ENCODE measurements at regions not wholly inside any gene's neighbourhood (a gene's known extent, or its start where the extent isn't known, plus 50 kb on each side); places are given as distances from the start of the nearest gene placed in this dataset.

DNA sequence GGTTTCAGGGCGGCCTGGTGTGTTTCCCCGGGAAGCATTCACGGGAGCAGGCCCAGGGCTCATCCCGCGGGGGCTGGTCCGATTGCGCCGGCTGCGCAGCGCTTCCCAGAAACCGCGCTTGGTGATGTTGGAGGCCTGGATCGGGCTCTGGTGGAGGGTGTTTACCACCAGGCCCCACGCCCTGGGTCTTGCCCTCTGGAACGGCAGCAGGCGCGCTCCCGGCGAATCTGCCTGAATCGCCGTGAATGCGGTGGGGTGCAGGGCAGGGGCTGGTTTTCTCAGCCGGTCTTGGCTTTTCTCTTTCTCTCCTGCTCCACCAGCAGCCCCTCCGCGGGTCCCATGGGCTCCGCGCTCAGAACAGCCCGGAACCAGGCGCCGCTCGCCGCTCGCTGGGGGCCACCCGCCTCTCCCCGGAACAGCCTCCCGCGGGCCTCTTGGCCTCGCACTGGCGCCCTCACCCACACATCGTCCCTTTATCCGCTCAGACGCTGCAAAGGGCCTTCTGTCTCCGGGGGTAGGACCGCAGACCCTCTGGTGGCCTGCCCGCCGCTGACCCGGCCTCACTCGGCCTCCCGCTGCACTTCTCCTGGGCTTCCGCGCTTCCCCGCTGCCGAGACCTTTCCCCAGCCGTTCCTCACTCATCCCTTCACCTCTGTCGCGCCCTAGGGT, 69.4 kb upstream of the GJB6 start:
- ChIA-PET POLR2A (no interaction called here), CTCF (no interaction called here)
- Mint-ChIP-seq H3K36me3 (ENCODE audit: low read depth) (no peaks in the 10 kb centered on the region), H3K4me3 (no peak overlapping the region), H3K4me1 (ENCODE audit: low read depth) (no peaks in the 10 kb centered on the region), H3K27me3 (peaks cover 55% of the 10 kb centered on the region), H3K27ac (no peak overlapping the region), H3K9me3 (peaks cover 3% of the 10 kb centered on the region)
- intact Hi-C loops (cut with DNase I, micrococcal nuclease) = loop anchor here in 1 of 2 experiments (2.0 kb wide), 1 partner anchor 19 kb away; no protein-coding TSS in a partner anchor
- TF ChIP-seq, protein P1, sequence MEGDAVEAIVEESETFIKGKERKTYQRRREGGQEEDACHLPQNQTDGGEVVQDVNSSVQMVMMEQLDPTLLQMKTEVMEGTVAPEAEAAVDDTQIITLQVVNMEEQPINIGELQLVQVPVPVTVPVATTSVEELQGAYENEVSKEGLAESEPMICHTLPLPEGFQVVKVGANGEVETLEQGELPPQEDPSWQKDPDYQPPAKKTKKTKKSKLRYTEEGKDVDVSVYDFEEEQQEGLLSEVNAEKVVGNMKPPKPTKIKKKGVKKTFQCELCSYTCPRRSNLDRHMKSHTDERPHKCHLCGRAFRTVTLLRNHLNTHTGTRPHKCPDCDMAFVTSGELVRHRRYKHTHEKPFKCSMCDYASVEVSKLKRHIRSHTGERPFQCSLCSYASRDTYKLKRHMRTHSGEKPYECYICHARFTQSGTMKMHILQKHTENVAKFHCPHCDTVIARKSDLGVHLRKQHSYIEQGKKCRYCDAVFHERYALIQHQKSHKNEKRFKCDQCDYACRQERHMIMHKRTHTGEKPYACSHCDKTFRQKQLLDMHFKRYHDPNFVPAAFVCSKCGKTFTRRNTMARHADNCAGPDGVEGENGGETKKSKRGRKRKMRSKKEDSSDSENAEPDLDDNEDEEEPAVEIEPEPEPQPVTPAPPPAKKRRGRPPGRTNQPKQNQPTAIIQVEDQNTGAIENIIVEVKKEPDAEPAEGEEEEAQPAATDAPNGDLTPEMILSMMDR (IDR thresholded peaks at IDR 0.05) = no peak
- Histone ChIP-seq H3K9me3 (ENCODE audit: control insufficient read depth in 1 of 2, insufficient read depth in 1 of 2, low read length in 2 of 2) (peaks cover 0 to 14% of the 10 kb centered on the region in 2 experiments), H3K36me3 (ENCODE audit: insufficient read depth, low read length) (no peaks in the 10 kb centered on the region), H3K4me3 (ENCODE audit: low read length) (peak overlapping the region; percentile 14), H3K4me1 (ENCODE audit: insufficient read depth, low read length) (peaks cover 5% of the 10 kb centered on the region), H3K27ac (ENCODE audit: low read depth in 1 of 2, low read length in 2 of 2) (no peak overlapping the region), H3K27me3 (ENCODE audit: control insufficient read depth in 1 of 2, insufficient read depth in 2 of 2, low read length in 2 of 2) (peaks cover 19 to 21% of the 10 kb centered on the region in 2 experiments)
- no peak for DNase-seq
- no peak for ATAC-seq (ENCODE audit: poor library complexity)

DNA sequence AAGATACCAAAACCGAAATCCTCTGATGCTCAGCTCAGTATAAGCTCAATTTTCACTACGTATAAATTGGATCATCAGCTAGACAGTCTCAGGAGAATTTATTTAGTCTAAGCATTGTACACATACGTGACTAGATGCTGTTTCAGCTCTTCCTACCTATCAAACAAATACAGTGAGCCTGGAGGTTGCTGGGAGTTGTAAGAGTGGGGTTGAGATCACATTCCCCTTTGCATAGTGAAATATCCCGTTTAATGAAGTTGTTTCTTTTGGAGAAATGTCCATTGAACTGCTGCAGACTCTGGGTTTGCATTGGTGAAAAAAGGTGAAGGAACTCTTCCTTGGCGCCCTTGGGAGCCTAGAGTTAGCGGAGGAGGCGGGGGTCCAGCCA, 68.9 kb upstream of the GJB6 start:
- Histone ChIP-seq H3K4me3 (ENCODE audit: low read length) (no peak overlapping the region), H3K27ac (ENCODE audit: low read depth in 1 of 2, low read length in 2 of 2) (no peak overlapping the region), H3K36me3 (ENCODE audit: insufficient read depth, low read length) (no peaks in the 10 kb centered on the region), H3K4me1 (ENCODE audit: insufficient read depth, low read length) (peaks cover 5% of the 10 kb centered on the region), H3K9me3 (ENCODE audit: control insufficient read depth in 1 of 2, insufficient read depth in 1 of 2, low read length in 2 of 2) (peaks cover 0 to 14% of the 10 kb centered on the region in 2 experiments), H3K27me3 (ENCODE audit: control insufficient read depth in 1 of 2, insufficient read depth in 2 of 2, low read length in 2 of 2) (peaks cover 19 to 21% of the 10 kb centered on the region in 2 experiments)
- Mint-ChIP-seq H3K27me3 (peaks cover 51% of the 10 kb centered on the region), H3K4me3 (no peak overlapping the region), H3K27ac (no peak overlapping the region), H3K4me1 (ENCODE audit: low read depth) (no peaks in the 10 kb centered on the region), H3K36me3 (ENCODE audit: low read depth) (no peaks in the 10 kb centered on the region), H3K9me3 (peaks cover 1% of the 10 kb centered on the region)
- intact Hi-C loops (cut with DNase I, micrococcal nuclease) = no loop called here
- TF ChIP-seq, protein P1 (IDR thresholded peaks at IDR 0.05) = no peak
- ChIA-PET CTCF (no interaction called here), POLR2A (no interaction called here)
- DNase-seq (no peak), ATAC-seq (ENCODE audit: poor library complexity) (no peak)

DNA sequence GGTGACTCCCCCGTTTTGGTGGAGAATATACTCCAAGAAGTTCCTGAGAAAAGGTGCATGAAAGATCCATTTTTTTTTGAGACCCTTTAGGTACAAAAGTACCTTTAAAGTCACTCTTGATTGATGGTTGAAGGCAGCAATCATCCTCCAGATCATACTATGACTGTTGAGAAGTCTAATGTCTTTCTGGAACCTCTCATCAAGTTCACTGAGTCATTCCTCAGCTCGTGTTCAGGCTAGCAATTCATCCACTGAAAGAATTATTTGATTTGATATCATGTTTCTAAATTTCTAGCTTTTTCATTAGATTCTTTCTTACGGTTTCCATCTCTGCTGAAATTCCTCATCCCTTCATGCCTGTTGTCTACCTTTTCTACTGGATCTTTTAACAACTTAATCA, 65.1 kb upstream of the GJB6 start:
- DNase-seq (no peak), ATAC-seq (ENCODE audit: poor library complexity) (no peak)
- Mint-ChIP-seq H3K36me3 (ENCODE audit: low read depth) (no peaks in the 10 kb centered on the region), H3K27me3 (peaks cover 24% of the 10 kb centered on the region), H3K4me1 (ENCODE audit: low read depth) (no peaks in the 10 kb centered on the region), H3K9me3 (no peaks in the 10 kb centered on the region), H3K27ac (no peak overlapping the region), H3K4me3 (no peak overlapping the region)
- ChIA-PET CTCF (no interaction called here), POLR2A (no interaction called here)
- Histone ChIP-seq H3K4me3 (ENCODE audit: low read length) (no peak overlapping the region), H3K27me3 (ENCODE audit: control insufficient read depth in 1 of 2, insufficient read depth in 2 of 2, low read length in 2 of 2) (peaks cover 12 to 16% of the 10 kb centered on the region in 2 experiments), H3K9me3 (ENCODE audit: control insufficient read depth in 1 of 2, insufficient read depth in 1 of 2, low read length in 2 of 2) (peaks cover 0 to 11% of the 10 kb centered on the region in 2 experiments), H3K4me1 (ENCODE audit: insufficient read depth, low read length) (peaks cover 5% of the 10 kb centered on the region), H3K36me3 (ENCODE audit: insufficient read depth, low read length) (no peaks in the 10 kb centered on the region), H3K27ac (ENCODE audit: low read depth in 1 of 2, low read length in 2 of 2) (no peak overlapping the region)
- TF ChIP-seq, protein P1 (IDR thresholded peaks at IDR 0.05) = no peak
- intact Hi-C loops (cut with DNase I, micrococcal nuclease) = no loop called here

Measured in CD4-positive, alpha-beta T cell (primary cell).